ENCODE measurements at regions not wholly inside any gene's neighbourhood (a gene's known extent, or its start where the extent isn't known, plus 50 kb on each side); places are given as distances from the start of the nearest gene placed in this dataset.
"Not testable (repeated sequence)": the region's sequence is repeated elsewhere in the genome, so short reads cannot be mapped to it uniquely, and the experiment has no call there.

GRCh38 chr6:22171885-22172284 is 125.0 kb downstream of the PRL start:
- not testable (repeated sequence) for H4K8ac ChIP-seq (ENCODE audit: low read length); H3K14ac ChIP-seq (ENCODE audit: low read length in 2 of 2); H2BK5ac ChIP-seq (ENCODE audit: low read depth, low read length, poor library complexity, severe bottlenecking); H2BK120ac ChIP-seq (ENCODE audit: low read depth, low read length); H3K27ac ChIP-seq (ENCODE audit: low read length, poor library complexity, severe bottlenecking); H3K79me1 ChIP-seq (replicated peaks; ENCODE audit: low read length, poor library complexity, severe bottlenecking); DNase-seq; H3K4me1 ChIP-seq (ENCODE audit: control insufficient read depth, insufficient read depth, low read depth, low read length); H3K23ac ChIP-seq (ENCODE audit: low read length in 2 of 2); H2AFZ ChIP-seq (ENCODE audit: low read depth, low read length); H3K4me2 ChIP-seq (ENCODE audit: low read length, poor library complexity, severe bottlenecking); H3K4ac ChIP-seq (ENCODE audit: low read depth in 1 of 2, low read length in 2 of 2); H2BK15ac ChIP-seq (ENCODE audit: low read depth, poor library complexity, severe bottlenecking); H4K91ac ChIP-seq (ENCODE audit: low read length); H3K9ac ChIP-seq (ENCODE audit: low read length); H3K18ac ChIP-seq (ENCODE audit: low read depth in 1 of 2, low read length in 2 of 2); H3K27me3 ChIP-seq (ENCODE audit: control insufficient read depth in 1 of 2, insufficient read depth in 1 of 2, low read length in 2 of 2); H2AK5ac ChIP-seq (ENCODE audit: low read length, severe bottlenecking); H3K4me3 ChIP-seq (ENCODE audit: insufficient read depth in 1 of 2, low read depth in 1 of 2, low read length in 2 of 2); H2BK12ac ChIP-seq (ENCODE audit: low read length in 2 of 2); H3K36me3 ChIP-seq (ENCODE audit: control insufficient read depth in 1 of 2, insufficient read depth in 2 of 2, low read depth in 1 of 2, low read length in 2 of 2)
- WGBS = 87% methylated on average over 15 of the region's 15 CpGs
- H3K9me3 ChIP-seq (ENCODE audit: control insufficient read depth, low read length) = peaks cover 20% of the 10 kb centered on the region

DNA sequence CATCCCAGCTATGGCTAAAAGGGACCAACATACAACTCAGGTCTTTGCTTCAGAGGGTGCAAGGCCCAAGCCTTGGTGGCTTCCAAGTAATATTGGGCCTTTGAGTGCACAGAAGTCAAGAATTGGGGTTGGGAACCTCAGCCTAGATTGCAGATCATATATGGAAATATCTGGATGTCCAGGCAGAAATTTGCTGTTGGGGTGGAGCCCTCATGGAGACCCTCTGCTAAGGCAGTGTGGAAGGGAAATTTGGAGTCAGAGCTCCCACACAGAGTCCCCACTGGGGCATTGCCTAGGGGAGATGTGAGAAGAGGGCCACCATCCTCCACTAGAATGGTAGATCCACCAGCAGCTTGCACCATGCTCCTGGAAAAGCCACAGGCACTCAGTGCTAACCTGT is 123.5 kb downstream of the PRL start:
- Histone ChIP-seq H3K4me1 (ENCODE audit: control insufficient read depth, insufficient read depth, low read depth, low read length) (no peaks in the 10 kb centered on the region), H3K4me2 (ENCODE audit: low read length, poor library complexity, severe bottlenecking) (no peak overlapping the region), H3K9ac (ENCODE audit: low read length) (no peak overlapping the region), H2AFZ (ENCODE audit: low read depth, low read length) (no peak overlapping the region), H3K36me3 (ENCODE audit: control insufficient read depth in 1 of 2, insufficient read depth in 2 of 2, low read depth in 1 of 2, low read length in 2 of 2) (peaks cover 0 to 5% of the 10 kb centered on the region in 2 experiments), H4K91ac (ENCODE audit: low read length) (no peak overlapping the region), H3K23ac (ENCODE audit: low read length in 2 of 2) (no peak overlapping the region), H3K27ac (ENCODE audit: low read length, poor library complexity, severe bottlenecking) (no peak overlapping the region), H3K79me1 (replicated peaks; ENCODE audit: low read length, poor library complexity, severe bottlenecking) (no peaks in the 10 kb centered on the region), H2BK12ac (ENCODE audit: low read length in 2 of 2) (no peak overlapping the region), H2BK120ac (ENCODE audit: low read depth, low read length) (no peak overlapping the region), H4K8ac (ENCODE audit: low read length) (no peak overlapping the region), H3K9me3 (ENCODE audit: control insufficient read depth, low read length) (peaks cover 20% of the 10 kb centered on the region), H3K18ac (ENCODE audit: low read depth in 1 of 2, low read length in 2 of 2) (no peak overlapping the region), H2BK15ac (ENCODE audit: low read depth, poor library complexity, severe bottlenecking) (no peak overlapping the region), H2AK5ac (ENCODE audit: low read length, severe bottlenecking) (no peak overlapping the region), H3K4me3 (ENCODE audit: insufficient read depth in 1 of 2, low read depth in 1 of 2, low read length in 2 of 2) (no peak overlapping the region), H3K4ac (ENCODE audit: low read depth in 1 of 2, low read length in 2 of 2) (no peak overlapping the region), H2BK5ac (ENCODE audit: low read depth, low read length, poor library complexity, severe bottlenecking) (no peak overlapping the region), H3K27me3 (ENCODE audit: control insufficient read depth in 1 of 2, insufficient read depth in 1 of 2, low read length in 2 of 2) (no peaks in the 10 kb centered on the region), H3K14ac (ENCODE audit: low read length in 2 of 2) (no peak overlapping the region)
- DNase-seq = no peak

DNA sequence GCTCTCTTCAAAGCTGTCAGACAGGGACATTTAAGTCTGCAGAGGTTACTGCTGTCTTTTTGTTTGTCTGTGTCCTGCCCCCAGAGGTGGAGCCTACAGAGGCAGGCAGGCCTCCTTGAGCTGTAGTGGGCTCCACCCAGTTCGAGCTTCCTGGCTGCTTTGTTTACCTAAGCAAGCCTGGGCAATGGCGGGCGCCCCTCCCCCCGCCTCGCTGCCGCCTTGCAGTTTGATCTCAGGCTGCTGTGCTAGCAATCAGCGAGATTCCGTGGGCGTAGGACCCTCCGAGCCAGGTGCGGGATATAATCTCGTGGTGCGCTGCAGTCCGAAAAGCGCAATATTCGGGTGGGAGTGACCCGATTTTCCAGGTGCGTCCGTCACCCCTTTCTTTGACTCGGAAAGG is 116.6 kb downstream of the PRL start:
- H3K14ac ChIP-seq (ENCODE audit: low read length in 2 of 2); H3K27me3 ChIP-seq (ENCODE audit: control insufficient read depth in 1 of 2, insufficient read depth in 1 of 2, low read length in 2 of 2); H2BK120ac ChIP-seq (ENCODE audit: low read depth, low read length); H3K23ac ChIP-seq (ENCODE audit: low read length in 2 of 2); H3K9ac ChIP-seq (ENCODE audit: low read length); DNase-seq; H2AFZ ChIP-seq (ENCODE audit: low read depth, low read length); H2BK15ac ChIP-seq (ENCODE audit: low read depth, poor library complexity, severe bottlenecking); H4K91ac ChIP-seq (ENCODE audit: low read length); H3K79me1 ChIP-seq (replicated peaks; ENCODE audit: low read length, poor library complexity, severe bottlenecking); H2AK5ac ChIP-seq (ENCODE audit: low read length, severe bottlenecking); H2BK12ac ChIP-seq (ENCODE audit: low read length in 2 of 2); H4K8ac ChIP-seq (ENCODE audit: low read length); H3K4me3 ChIP-seq (ENCODE audit: insufficient read depth in 1 of 2, low read depth in 1 of 2, low read length in 2 of 2); H3K4me2 ChIP-seq (ENCODE audit: low read length, poor library complexity, severe bottlenecking); H2BK5ac ChIP-seq (ENCODE audit: low read depth, low read length, poor library complexity, severe bottlenecking); H3K18ac ChIP-seq (ENCODE audit: low read depth in 1 of 2, low read length in 2 of 2); H3K4me1 ChIP-seq (ENCODE audit: control insufficient read depth, insufficient read depth, low read depth, low read length); H3K36me3 ChIP-seq (ENCODE audit: control insufficient read depth in 1 of 2, insufficient read depth in 2 of 2, low read depth in 1 of 2, low read length in 2 of 2); H3K27ac ChIP-seq (ENCODE audit: low read length, poor library complexity, severe bottlenecking); H3K4ac ChIP-seq (ENCODE audit: low read depth in 1 of 2, low read length in 2 of 2): not testable (repeated sequence)
- H3K9me3 ChIP-seq (ENCODE audit: control insufficient read depth, low read length) = peaks cover 21% of the 10 kb centered on the region
- 86% methylated on average over 18 of the region's 20 CpGs for WGBS

DNA sequence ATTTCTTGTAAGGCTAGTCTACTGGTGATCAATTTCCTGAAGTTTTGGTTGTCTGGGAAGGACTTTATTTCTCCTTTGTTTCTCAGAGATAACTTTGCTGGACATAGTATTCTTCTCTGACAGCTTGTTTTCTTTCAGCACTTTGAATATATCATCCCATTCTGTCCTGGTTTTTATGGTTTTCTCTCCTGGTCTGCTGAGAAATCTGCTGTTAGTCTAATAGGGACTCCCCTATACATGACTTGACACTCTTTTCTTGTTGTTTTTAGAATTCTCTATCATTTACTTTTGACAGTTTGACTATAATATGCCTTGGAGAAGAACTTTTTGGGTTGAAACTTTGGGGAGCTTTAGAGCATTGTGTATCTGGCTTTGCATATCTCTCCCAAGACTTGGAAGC is 112.5 kb downstream of the PRL start:
- Histone ChIP-seq H3K4me3 (ENCODE audit: insufficient read depth in 1 of 2, low read depth in 1 of 2, low read length in 2 of 2) (no peak overlapping the region), H2BK5ac (ENCODE audit: low read depth, low read length, poor library complexity, severe bottlenecking) (no peak overlapping the region), H3K36me3 (ENCODE audit: control insufficient read depth in 1 of 2, insufficient read depth in 2 of 2, low read depth in 1 of 2, low read length in 2 of 2) (no peaks in the 10 kb centered on the region), H2AK5ac (ENCODE audit: low read length, severe bottlenecking) (no peak overlapping the region), H2BK120ac (ENCODE audit: low read depth, low read length) (no peak overlapping the region), H3K4me2 (ENCODE audit: low read length, poor library complexity, severe bottlenecking) (no peak overlapping the region), H3K4me1 (ENCODE audit: control insufficient read depth, insufficient read depth, low read depth, low read length) (no peaks in the 10 kb centered on the region), H4K91ac (ENCODE audit: low read length) (no peak overlapping the region), H2BK15ac (ENCODE audit: low read depth, poor library complexity, severe bottlenecking) (no peak overlapping the region), H3K9ac (ENCODE audit: low read length) (no peak overlapping the region), H3K79me1 (replicated peaks; ENCODE audit: low read length, poor library complexity, severe bottlenecking) (no peaks in the 10 kb centered on the region), H3K27me3 (ENCODE audit: control insufficient read depth in 1 of 2, insufficient read depth in 1 of 2, low read length in 2 of 2) (no peaks in the 10 kb centered on the region), H3K9me3 (ENCODE audit: control insufficient read depth, low read length) (peaks cover 27% of the 10 kb centered on the region), H2BK12ac (ENCODE audit: low read length in 2 of 2) (no peak overlapping the region), H3K4ac (ENCODE audit: low read depth in 1 of 2, low read length in 2 of 2) (no peak overlapping the region), H3K23ac (ENCODE audit: low read length in 2 of 2) (no peak overlapping the region), H4K8ac (ENCODE audit: low read length) (no peak overlapping the region), H2AFZ (ENCODE audit: low read depth, low read length) (no peak overlapping the region), H3K14ac (ENCODE audit: low read length in 2 of 2) (no peak overlapping the region), H3K27ac (ENCODE audit: low read length, poor library complexity, severe bottlenecking) (no peak overlapping the region), H3K18ac (ENCODE audit: low read depth in 1 of 2, low read length in 2 of 2) (no peak overlapping the region)
- no peak for DNase-seq

Measured in mesenchymal stem cell (in vitro differentiated cells and primary cell).